Hepatocyte (in vitro differentiated cells): ENCODE measurements at regions not wholly inside any gene's neighbourhood (a gene's known extent, or its start where the extent isn't known, plus 50 kb on each side); places are given as distances from the start of the nearest gene placed in this dataset.

Experiments
- DNase-seq: peaks from one replicate; pipeline ENCODE4 v3.0.0-alpha.2; 2016; ENCODE audit warnings: low spot score
- H2AFZ ChIP-seq: fragments of 200-600 bp; sonication (generic); 2 replicates; pipeline ENCODE4 v1.6.0; 2016; ENCODE audit warnings: antibody characterized with exemption, mild to moderate bottlenecking
- H3K27ac ChIP-seq: fragments of 200-600 bp; sonication (generic); 2 replicates; pipeline ENCODE4 v1.5.1; 2016; ENCODE audit warnings: mild to moderate bottlenecking
- H3K27me3 ChIP-seq: fragments of 200-600 bp; sonication (generic); 2 replicates; pipeline ENCODE4 v1.6.1; 2016
- H3K36me3 ChIP-seq: fragments of 200-600 bp; sonication (generic); replicated peaks from 2 replicates; pipeline ENCODE4 v1.5.1; 2016; ENCODE audit warnings: low read depth; ENCODE audit not compliant: insufficient read depth
- H3K4me1 ChIP-seq: fragments of 200-600 bp; sonication (generic); 2 replicates; pipeline ENCODE4 v1.5.1; 2016; ENCODE audit warnings: mild to moderate bottlenecking, moderate library complexity; ENCODE audit not compliant: insufficient read depth
- H3K4me2 ChIP-seq: fragments of 200-600 bp; sonication (generic); 2 replicates; pipeline ENCODE4 v1.6.0; 2016
- H3K4me3 ChIP-seq: fragments of 200-600 bp; sonication (generic); 2 replicates; pipeline ENCODE4 v1.5.1; 2016; ENCODE audit warnings: mild to moderate bottlenecking
- H3K79me2 ChIP-seq: fragments of 200-600 bp; sonication (generic); 2 replicates; pipeline ENCODE4 v1.6.0; 2017; ENCODE audit warnings: mild to moderate bottlenecking
- H3K9me2 ChIP-seq: fragments of 200-600 bp; sonication (generic); replicated peaks from 2 replicates; pipeline ENCODE4 v1.6.0; 2017; ENCODE audit warnings: mild to moderate bottlenecking; ENCODE audit not compliant: insufficient read depth
- H3K9me3 ChIP-seq: fragments of 200-600 bp; sonication (generic); 2 replicates; pipeline ENCODE4 v1.5.1; 2016; ENCODE audit warnings: low read depth, mild to moderate bottlenecking
- H4K20me1 ChIP-seq: fragments of 200-600 bp; sonication (generic); 2 replicates; pipeline ENCODE4 v1.6.0; 2016; ENCODE audit warnings: mild to moderate bottlenecking; ENCODE audit not compliant: insufficient read depth, poor library complexity, severe bottlenecking
- EZH2 ChIP-seq: fragments of 200-600 bp; sonication (generic); IDR thresholded peaks from 2 replicates; pipeline ENCODE4 v1.6.1; 2016; ENCODE audit warnings: antibody characterized with exemption, mild to moderate bottlenecking, borderline replicate concordance
- EZH2phosphoT487 ChIP-seq: fragments of 200-600 bp; sonication (generic); IDR thresholded peaks from one replicate; pipeline ENCODE4 v1.6.1; 2018; ENCODE audit warnings: antibody characterized with exemption, mild to moderate bottlenecking, low read depth, moderate library complexity; ENCODE audit not compliant: unreplicated experiment, severe bottlenecking
- WGBS: methylation state at CpG from one replicate; pipeline ENCODE4 v1.1.6; 2016; ENCODE audit warnings: low lambda C conversion rate; ENCODE audit errors: missing lambda C conversion rate; 5-methylcytosine and 5-hydroxymethylcytosine counted together
- TF ChIP-seq, protein P1 (sequence below): fragments of 200-600 bp; sonication (generic); IDR thresholded peaks from 2 replicates; pipeline ENCODE4 v1.5.1; 2016; ENCODE audit warnings: antibody characterized with exemption, mild to moderate bottlenecking; ENCODE audit not compliant: poor library complexity

DNA sequence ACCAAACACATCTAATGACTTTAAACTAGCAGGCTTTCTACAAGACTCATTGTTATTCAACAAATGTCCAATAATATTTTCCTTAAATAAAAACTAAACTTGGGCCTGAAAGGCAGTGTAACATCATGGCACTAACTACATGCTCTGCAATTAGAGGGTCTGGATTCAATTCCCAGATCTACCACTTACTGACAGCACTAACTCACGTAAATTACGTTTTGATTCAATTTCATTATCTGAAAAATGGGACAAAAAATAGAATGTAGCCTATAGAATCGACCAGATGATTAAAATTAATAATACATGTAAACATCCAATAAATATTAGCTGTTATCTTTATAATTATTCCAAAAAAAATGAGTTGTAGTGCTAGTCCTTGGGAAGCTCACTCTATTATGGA lies 98.0 kb upstream of the DDX18 start:
- H4K20me1 ChIP-seq: no peaks in the 10 kb centered on the region
- H3K36me3 ChIP-seq: no peaks in the 10 kb centered on the region
- no peak overlapping the region for H2AFZ ChIP-seq
- no peaks in the 10 kb centered on the region for H3K4me1 ChIP-seq
- no peaks in the 10 kb centered on the region for H3K79me2 ChIP-seq
- no peak overlapping the region for H3K4me3 ChIP-seq
- DNase-seq: no peak
- TF ChIP-seq EZH2phosphoT487: no peak
- no peak for TF ChIP-seq EZH2
- H3K27me3 ChIP-seq: no peaks in the 10 kb centered on the region
- no peak overlapping the region for H3K4me2 ChIP-seq
- H3K9me2 ChIP-seq: no peaks in the 10 kb centered on the region
- 74% methylated on average over 3 of the region's 3 CpGs for WGBS
- no peaks in the 10 kb centered on the region for H3K9me3 ChIP-seq
- no peak overlapping the region for H3K27ac ChIP-seq

DNA sequence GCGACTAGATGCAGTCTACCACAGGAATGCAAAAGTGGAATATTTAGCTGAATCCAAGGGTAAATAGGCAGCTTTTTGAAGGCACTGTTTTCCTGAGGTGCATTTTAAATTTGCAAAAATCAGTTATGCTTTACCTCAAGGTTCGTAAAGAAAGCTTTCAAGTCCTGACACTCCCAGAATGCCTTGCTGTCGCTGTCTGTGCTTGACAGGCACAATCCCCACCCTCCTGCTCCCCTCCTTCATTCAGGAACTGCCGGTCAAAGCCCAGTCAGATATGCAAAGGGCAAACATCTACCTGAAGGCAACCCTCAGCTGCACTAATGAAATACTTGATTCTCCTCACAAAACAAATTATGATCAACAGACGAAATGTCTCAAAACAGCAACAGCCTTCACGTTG lies 97.4 kb upstream of the DDX18 start:
- Histone ChIP-seq H3K9me3 (no peaks in the 10 kb centered on the region), H3K4me1 (no peaks in the 10 kb centered on the region), H3K9me2 (no peaks in the 10 kb centered on the region), H3K27ac (no peak overlapping the region), H3K27me3 (no peaks in the 10 kb centered on the region), H2AFZ (no peak overlapping the region), H3K4me2 (peak overlapping the region; percentile 9), H3K36me3 (no peaks in the 10 kb centered on the region), H3K79me2 (no peaks in the 10 kb centered on the region), H3K4me3 (no peak overlapping the region), H4K20me1 (no peaks in the 10 kb centered on the region)
- TF ChIP-seq EZH2phosphoT487 (no peak), EZH2 (no peak)
- TF ChIP-seq, protein P1, sequence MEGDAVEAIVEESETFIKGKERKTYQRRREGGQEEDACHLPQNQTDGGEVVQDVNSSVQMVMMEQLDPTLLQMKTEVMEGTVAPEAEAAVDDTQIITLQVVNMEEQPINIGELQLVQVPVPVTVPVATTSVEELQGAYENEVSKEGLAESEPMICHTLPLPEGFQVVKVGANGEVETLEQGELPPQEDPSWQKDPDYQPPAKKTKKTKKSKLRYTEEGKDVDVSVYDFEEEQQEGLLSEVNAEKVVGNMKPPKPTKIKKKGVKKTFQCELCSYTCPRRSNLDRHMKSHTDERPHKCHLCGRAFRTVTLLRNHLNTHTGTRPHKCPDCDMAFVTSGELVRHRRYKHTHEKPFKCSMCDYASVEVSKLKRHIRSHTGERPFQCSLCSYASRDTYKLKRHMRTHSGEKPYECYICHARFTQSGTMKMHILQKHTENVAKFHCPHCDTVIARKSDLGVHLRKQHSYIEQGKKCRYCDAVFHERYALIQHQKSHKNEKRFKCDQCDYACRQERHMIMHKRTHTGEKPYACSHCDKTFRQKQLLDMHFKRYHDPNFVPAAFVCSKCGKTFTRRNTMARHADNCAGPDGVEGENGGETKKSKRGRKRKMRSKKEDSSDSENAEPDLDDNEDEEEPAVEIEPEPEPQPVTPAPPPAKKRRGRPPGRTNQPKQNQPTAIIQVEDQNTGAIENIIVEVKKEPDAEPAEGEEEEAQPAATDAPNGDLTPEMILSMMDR: no peak
- 54% methylated on average over 6 of the region's 6 CpGs for WGBS
- DNase-seq: no peak

DNA sequence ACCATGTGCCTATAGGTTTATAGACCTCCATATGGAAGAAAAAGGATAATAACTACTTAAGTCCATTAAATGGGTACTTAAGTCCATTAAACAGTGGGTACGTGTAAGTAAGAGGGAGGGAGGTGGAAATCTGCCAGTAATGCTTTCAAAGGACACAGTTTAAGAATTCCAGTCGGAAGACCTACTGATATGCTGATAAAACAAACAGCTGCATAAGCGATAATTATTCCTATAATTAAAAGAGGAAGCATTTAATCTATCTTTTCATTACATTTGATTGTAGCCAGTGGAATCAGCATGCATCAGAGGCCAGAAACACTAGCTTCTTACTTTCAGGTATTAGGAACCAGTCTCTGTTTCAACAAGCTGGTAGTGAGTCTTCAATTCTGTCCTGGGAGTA lies 96.4 kb upstream of the DDX18 start:
- H3K9me2 ChIP-seq: no peaks in the 10 kb centered on the region
- no peaks in the 10 kb centered on the region for H4K20me1 ChIP-seq
- no peaks in the 10 kb centered on the region for H3K36me3 ChIP-seq
- no peak overlapping the region for H3K4me2 ChIP-seq
- WGBS: 46% methylated on average over 3 of the region's 3 CpGs
- no peaks in the 10 kb centered on the region for H3K9me3 ChIP-seq
- no peak overlapping the region for H3K27ac ChIP-seq
- no peak for TF ChIP-seq EZH2phosphoT487
- no peak overlapping the region for H2AFZ ChIP-seq
- no peaks in the 10 kb centered on the region for H3K79me2 ChIP-seq
- no peaks in the 10 kb centered on the region for H3K27me3 ChIP-seq
- no peaks in the 10 kb centered on the region for H3K4me1 ChIP-seq
- DNase-seq: no peak
- H3K4me3 ChIP-seq: no peak overlapping the region

DNA sequence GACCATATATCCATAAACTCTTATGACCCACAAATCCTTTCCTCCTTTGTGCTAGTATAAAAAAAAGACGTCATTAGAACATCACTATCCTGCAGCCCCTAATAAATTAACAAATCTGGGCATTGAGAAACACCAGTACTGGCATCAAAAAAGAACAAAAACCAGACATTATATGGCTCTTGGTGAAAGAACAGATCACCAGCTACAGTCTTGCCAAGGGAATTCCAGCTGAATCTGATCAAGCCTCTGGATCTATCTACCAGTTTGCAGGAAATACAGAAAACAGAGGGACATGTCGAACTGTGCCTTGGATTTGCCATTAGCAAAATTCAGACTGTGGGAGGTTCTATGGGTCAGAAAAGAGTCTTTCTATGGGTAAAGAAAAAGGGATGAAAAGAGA lies 93.7 kb upstream of the DDX18 start:
- H2AFZ ChIP-seq: no peak overlapping the region
- DNase-seq: no peak
- H3K9me3 ChIP-seq: no peaks in the 10 kb centered on the region
- H3K9me2 ChIP-seq: no peaks in the 10 kb centered on the region
- 75% methylated on average over 2 of the region's 2 CpGs for WGBS
- TF ChIP-seq EZH2 (no peak), EZH2phosphoT487 (no peak)
- TF ChIP-seq, protein P1: no peak
- H4K20me1 ChIP-seq: no peaks in the 10 kb centered on the region
- no peak overlapping the region for H3K4me2 ChIP-seq
- no peaks in the 10 kb centered on the region for H3K27me3 ChIP-seq
- H3K4me3 ChIP-seq: no peak overlapping the region
- H3K27ac ChIP-seq: no peak overlapping the region
- no peaks in the 10 kb centered on the region for H3K36me3 ChIP-seq
- H3K79me2 ChIP-seq: no peaks in the 10 kb centered on the region
- no peaks in the 10 kb centered on the region for H3K4me1 ChIP-seq
